ENCODE measurements at regions not wholly inside any gene's neighbourhood (a gene's known extent, or its start where the extent isn't known, plus 50 kb on each side); places are given as distances from the start of the nearest gene placed in this dataset.

GRCh38 chr21:15932726-15933125 is 202.9 kb downstream of the USP25 start:
- Histone ChIP-seq H3K27ac (no peak overlapping the region), H3K4me3 (ENCODE audit: low read depth, low read length) (no peak overlapping the region), H3K27me3 (replicated peaks) (no peaks in the 10 kb centered on the region), H3K36me3 (replicated peaks) (no peaks in the 10 kb centered on the region)
- in situ Hi-C loops (cut with HindIII; ENCODE audit: low pct_ligation_motif_present, low sequenced_read_pairs) = no loop called here
- no peak for TF ChIP-seq CTCF (IDR thresholded peaks at IDR 0.05; ENCODE audit: low read depth, low read length, missing control alignments)
- DNase-seq = no peak

DNA sequence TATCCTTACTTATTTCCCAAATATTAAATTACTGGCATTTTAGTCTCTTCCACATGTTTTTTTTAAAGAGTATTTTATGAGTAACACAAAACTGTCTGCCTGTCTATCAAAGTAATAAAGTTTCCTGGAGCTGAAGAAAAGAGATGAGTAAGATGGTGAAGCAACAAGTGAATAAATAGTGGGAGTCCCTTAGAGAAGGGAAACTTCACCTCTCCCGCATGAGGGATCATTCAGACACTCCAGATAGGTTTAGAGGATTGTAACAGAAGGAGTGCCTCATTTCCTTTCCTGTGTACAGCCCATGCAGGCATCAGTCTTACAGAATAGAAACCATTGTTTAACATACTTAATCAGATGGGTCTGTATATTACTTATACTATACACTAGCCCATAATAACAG is 205.7 kb downstream of the USP25 start:
- no peak for TF ChIP-seq CTCF (IDR thresholded peaks at IDR 0.05; ENCODE audit: low read depth, low read length, missing control alignments)
- no peak overlapping the region for H3K4me3 ChIP-seq (ENCODE audit: low read depth, low read length)
- in situ Hi-C loops (cut with HindIII; ENCODE audit: low pct_ligation_motif_present, low sequenced_read_pairs) = no loop called here
- no peak for DNase-seq
- no peak overlapping the region for H3K27ac ChIP-seq
- no peaks in the 10 kb centered on the region for H3K27me3 ChIP-seq (replicated peaks)
- H3K36me3 ChIP-seq (replicated peaks) = no peaks in the 10 kb centered on the region

GRCh38 chr21:15943009-15943666 is 213.4 kb downstream of the USP25 start:
- H3K27ac ChIP-seq = no peak overlapping the region
- DNase-seq = peak; percentile 35
- TF ChIP-seq CTCF (IDR thresholded peaks at IDR 0.05; ENCODE audit: low read depth, low read length, missing control alignments) = no peak
- no peaks in the 10 kb centered on the region for H3K36me3 ChIP-seq (replicated peaks)
- H3K4me3 ChIP-seq (ENCODE audit: low read depth, low read length) = no peak overlapping the region
- no peaks in the 10 kb centered on the region for H3K27me3 ChIP-seq (replicated peaks)
- in situ Hi-C loops (cut with HindIII; ENCODE audit: low pct_ligation_motif_present, low sequenced_read_pairs) = no loop called here

DNA sequence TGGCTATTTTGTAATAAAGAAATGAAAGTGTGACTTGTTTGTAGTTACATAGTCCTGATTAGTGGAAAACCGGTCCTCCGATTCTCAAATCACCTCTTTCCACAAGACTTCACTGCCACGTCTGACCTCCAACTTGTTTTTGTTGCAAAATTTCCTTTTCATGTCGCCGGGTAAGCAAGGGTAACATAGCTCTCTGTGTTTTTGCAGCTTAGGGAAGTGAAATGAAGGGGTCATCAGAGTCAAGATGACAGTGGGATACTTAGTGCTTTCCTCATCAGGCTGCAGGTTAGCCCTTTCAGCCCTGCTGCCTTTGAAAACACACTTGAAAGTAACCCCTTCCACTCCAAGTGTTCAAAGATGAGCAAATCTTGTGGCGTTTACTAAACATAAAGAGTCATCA is 217.9 kb downstream of the USP25 start:
- Histone ChIP-seq H3K36me3 (replicated peaks) (no peaks in the 10 kb centered on the region), H3K27ac (no peak overlapping the region), H3K4me3 (ENCODE audit: low read depth, low read length) (no peak overlapping the region), H3K27me3 (replicated peaks) (no peaks in the 10 kb centered on the region)
- no peak for DNase-seq
- no peak for TF ChIP-seq CTCF (IDR thresholded peaks at IDR 0.05; ENCODE audit: low read depth, low read length, missing control alignments)
- in situ Hi-C loops (cut with HindIII; ENCODE audit: low pct_ligation_motif_present, low sequenced_read_pairs) = no loop called here

- no peaks in the 10 kb centered on the region for H3K27me3 ChIP-seq (replicated peaks)
- in situ Hi-C loops (cut with HindIII; ENCODE audit: low pct_ligation_motif_present, low sequenced_read_pairs) = no loop called here
- no peak overlapping the region for H3K4me3 ChIP-seq (ENCODE audit: low read depth, low read length)
- H3K27ac ChIP-seq = no peak overlapping the region
- no peaks in the 10 kb centered on the region for H3K36me3 ChIP-seq (replicated peaks)
- DNase-seq = no peak
- no peak for TF ChIP-seq CTCF (IDR thresholded peaks at IDR 0.05; ENCODE audit: low read depth, low read length, missing control alignments)
Measured at GRCh38 chr21:15953551-15954116, 223.9 kb downstream of the USP25 start.
